ENCODE measurements at regions not wholly inside any gene's neighbourhood (a gene's known extent, or its start where the extent isn't known, plus 50 kb on each side); places are given as distances from the start of the nearest gene placed in this dataset.

- no peaks in the 10 kb centered on the region for H3K36me3 Mint-ChIP-seq
- H3K27ac Mint-ChIP-seq, result no peak overlapping the region
- H3K4me1 Mint-ChIP-seq, result no peaks in the 10 kb centered on the region
- H3K9me3 Mint-ChIP-seq, result no peaks in the 10 kb centered on the region
- peaks cover 4% of the 10 kb centered on the region for H3K27me3 Mint-ChIP-seq
- no peak overlapping the region for H3K4me3 Mint-ChIP-seq
Observed at GRCh38 chr5:155954701-155955445, 372.1 kb upstream of the SGCD start.

GRCh38 chr5:155957884-155958283 is 369.1 kb upstream of the SGCD start:
- no peaks in the 10 kb centered on the region for H3K4me1 Mint-ChIP-seq
- H3K36me3 Mint-ChIP-seq, result no peaks in the 10 kb centered on the region
- no peak overlapping the region for H3K27ac Mint-ChIP-seq
- H3K9me3 Mint-ChIP-seq, result no peaks in the 10 kb centered on the region
- H3K4me3 Mint-ChIP-seq, result no peak overlapping the region
- peaks cover 4% of the 10 kb centered on the region for H3K27me3 Mint-ChIP-seq

- Mint-ChIP-seq H3K9me3 (no peaks in the 10 kb centered on the region), H3K36me3 (no peaks in the 10 kb centered on the region), H3K4me3 (no peak overlapping the region), H3K27me3 (peaks cover 1% of the 10 kb centered on the region), H3K4me1 (no peaks in the 10 kb centered on the region), H3K27ac (no peak overlapping the region)
Observed at GRCh38 chr5:155959082-155959481, 367.9 kb upstream of the SGCD start.

- Mint-ChIP-seq H3K27me3 (peaks cover 1% of the 10 kb centered on the region), H3K36me3 (no peaks in the 10 kb centered on the region), H3K4me3 (no peak overlapping the region), H3K4me1 (no peaks in the 10 kb centered on the region), H3K27ac (no peak overlapping the region), H3K9me3 (no peaks in the 10 kb centered on the region)
Observed at GRCh38 chr5:155960177-155960576, 366.8 kb upstream of the SGCD start.

- Mint-ChIP-seq H3K36me3 (no peaks in the 10 kb centered on the region), H3K4me3 (no peak overlapping the region), H3K9me3 (no peaks in the 10 kb centered on the region), H3K27ac (no peak overlapping the region), H3K27me3 (peaks cover 8% of the 10 kb centered on the region), H3K4me1 (no peaks in the 10 kb centered on the region)
Observed at GRCh38 chr5:155969537-155969936, 357.4 kb upstream of the SGCD start.

GRCh38 chr5:155974369-155974768 is 352.6 kb upstream of the SGCD start:
- Mint-ChIP-seq H3K9me3 (no peaks in the 10 kb centered on the region), H3K4me3 (no peak overlapping the region), H3K36me3 (no peaks in the 10 kb centered on the region), H3K27me3 (peaks cover 12% of the 10 kb centered on the region), H3K27ac (no peak overlapping the region), H3K4me1 (no peaks in the 10 kb centered on the region)

GRCh38 chr5:155978850-155979249 is 348.1 kb upstream of the SGCD start:
- Mint-ChIP-seq H3K4me3 (no peak overlapping the region), H3K4me1 (no peaks in the 10 kb centered on the region), H3K27me3 (peaks cover 9% of the 10 kb centered on the region), H3K9me3 (no peaks in the 10 kb centered on the region), H3K36me3 (no peaks in the 10 kb centered on the region), H3K27ac (no peak overlapping the region)

- H3K4me1 Mint-ChIP-seq, result no peaks in the 10 kb centered on the region
- no peaks in the 10 kb centered on the region for H3K36me3 Mint-ChIP-seq
- H3K9me3 Mint-ChIP-seq, result no peaks in the 10 kb centered on the region
- H3K27me3 Mint-ChIP-seq, result peaks cover 3% of the 10 kb centered on the region
- H3K4me3 Mint-ChIP-seq, result no peak overlapping the region
- H3K27ac Mint-ChIP-seq, result no peak overlapping the region
Observed at GRCh38 chr5:155982354-155982753, 344.6 kb upstream of the SGCD start.

- H3K36me3 Mint-ChIP-seq, result no peaks in the 10 kb centered on the region
- H3K4me1 Mint-ChIP-seq, result no peaks in the 10 kb centered on the region
- H3K27ac Mint-ChIP-seq, result no peak overlapping the region
- H3K9me3 Mint-ChIP-seq, result no peaks in the 10 kb centered on the region
- H3K27me3 Mint-ChIP-seq, result no peaks in the 10 kb centered on the region
- no peak overlapping the region for H3K4me3 Mint-ChIP-seq
Observed at GRCh38 chr5:155983954-155984353, 343.0 kb upstream of the SGCD start.

- Mint-ChIP-seq H3K27me3 (no peaks in the 10 kb centered on the region), H3K4me3 (no peak overlapping the region), H3K4me1 (no peaks in the 10 kb centered on the region), H3K36me3 (no peaks in the 10 kb centered on the region), H3K9me3 (no peaks in the 10 kb centered on the region), H3K27ac (no peak overlapping the region)
Observed at GRCh38 chr5:155987265-155987810, 339.6 kb upstream of the SGCD start.

GRCh38 chr5:155989879-155990278 is 337.1 kb upstream of the SGCD start:
- H3K27ac Mint-ChIP-seq, result no peak overlapping the region
- no peak overlapping the region for H3K4me3 Mint-ChIP-seq
- H3K36me3 Mint-ChIP-seq, result no peaks in the 10 kb centered on the region
- H3K27me3 Mint-ChIP-seq, result peaks cover 5% of the 10 kb centered on the region
- H3K9me3 Mint-ChIP-seq, result no peaks in the 10 kb centered on the region
- no peaks in the 10 kb centered on the region for H3K4me1 Mint-ChIP-seq

- Mint-ChIP-seq H3K4me1 (no peaks in the 10 kb centered on the region), H3K27me3 (peaks cover 9% of the 10 kb centered on the region), H3K36me3 (no peaks in the 10 kb centered on the region), H3K9me3 (no peaks in the 10 kb centered on the region), H3K27ac (no peak overlapping the region), H3K4me3 (no peak overlapping the region)
Observed at GRCh38 chr5:155996123-155996522, 330.8 kb upstream of the SGCD start.

- Mint-ChIP-seq H3K4me1 (no peaks in the 10 kb centered on the region), H3K27me3 (peaks cover 8% of the 10 kb centered on the region)
Observed at GRCh38 chr5:155998257-155998656, 328.7 kb upstream of the SGCD start.

GRCh38 chr5:156000115-156000514 is 326.8 kb upstream of the SGCD start:
- Mint-ChIP-seq H3K4me3 (no peak overlapping the region), H3K27ac (no peak overlapping the region), H3K27me3 (peaks cover 6% of the 10 kb centered on the region), H3K36me3 (no peaks in the 10 kb centered on the region), H3K9me3 (no peaks in the 10 kb centered on the region), H3K4me1 (no peaks in the 10 kb centered on the region)

More at GRCh38 chr5:155998257-155998656, 328.7 kb upstream of the SGCD start:
- Mint-ChIP-seq H3K27ac (no peak overlapping the region), H3K36me3 (no peaks in the 10 kb centered on the region), H3K9me3 (no peaks in the 10 kb centered on the region), H3K4me3 (no peak overlapping the region)

- no peaks in the 10 kb centered on the region for H3K36me3 Mint-ChIP-seq
- no peak overlapping the region for H3K4me3 Mint-ChIP-seq
- H3K27ac Mint-ChIP-seq, result no peak overlapping the region
- peaks cover 7% of the 10 kb centered on the region for H3K27me3 Mint-ChIP-seq
- H3K9me3 Mint-ChIP-seq, result no peaks in the 10 kb centered on the region
- H3K4me1 Mint-ChIP-seq, result no peaks in the 10 kb centered on the region
Observed at GRCh38 chr5:156004754-156005153, 322.2 kb upstream of the SGCD start.

GRCh38 chr5:156006026-156006647 is 320.8 kb upstream of the SGCD start:
- H3K27me3 Mint-ChIP-seq, result peaks cover 7% of the 10 kb centered on the region
- H3K9me3 Mint-ChIP-seq, result no peaks in the 10 kb centered on the region
- H3K4me3 Mint-ChIP-seq, result no peak overlapping the region
- H3K27ac Mint-ChIP-seq, result no peak overlapping the region
- H3K4me1 Mint-ChIP-seq, result no peaks in the 10 kb centered on the region
- H3K36me3 Mint-ChIP-seq, result no peaks in the 10 kb centered on the region

Data from activated naive CD4-positive, alpha-beta T cell treated with anti-CD3 and anti-CD28 coated beads, Interleukin-2, amount 50 U/mL, for 24 hours (primary cell).